ENCODE measurements at regions not wholly inside any gene's neighbourhood (a gene's known extent, or its start where the extent isn't known, plus 50 kb on each side); places are given as distances from the start of the nearest gene placed in this dataset.

DNA sequence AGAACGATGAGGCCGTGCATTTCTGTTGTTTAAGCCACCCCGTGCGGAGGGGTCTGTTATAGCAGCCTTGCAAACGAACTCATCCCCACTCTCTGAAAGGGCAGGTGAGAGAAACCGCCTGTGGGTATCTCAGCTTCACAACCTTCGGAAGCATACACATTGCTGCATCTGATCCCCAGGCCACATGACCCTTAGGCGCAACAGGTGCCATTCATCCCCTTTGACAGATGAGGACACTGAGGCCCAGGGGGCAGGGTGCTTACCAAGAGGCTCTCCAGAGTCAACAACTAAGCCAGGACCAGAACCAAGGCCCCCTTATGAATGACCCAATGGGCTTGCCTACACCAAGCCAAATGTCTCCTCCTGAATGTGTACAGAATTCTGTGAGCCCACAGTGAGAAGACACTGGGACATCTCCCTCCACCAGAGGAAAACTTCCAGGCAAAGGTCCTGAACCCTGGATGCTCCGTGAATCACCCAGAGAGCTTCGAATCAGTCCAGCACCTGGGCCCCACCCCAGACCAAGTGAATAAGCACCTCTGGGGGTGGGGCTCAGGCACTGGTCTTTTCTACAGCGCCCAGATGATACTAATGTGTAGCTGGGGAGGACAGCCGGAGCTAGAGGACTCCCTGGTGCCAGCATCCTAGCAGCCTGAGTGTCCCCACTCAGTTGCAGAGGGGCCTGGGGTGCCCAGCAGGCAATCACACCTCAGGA, 83.2 kb downstream of the BUD13 start:
- H3K4me3 ChIP-seq (replicated peaks; ENCODE audit: low read depth, low read length) = no peak overlapping the region
- TF ChIP-seq, protein P1, sequence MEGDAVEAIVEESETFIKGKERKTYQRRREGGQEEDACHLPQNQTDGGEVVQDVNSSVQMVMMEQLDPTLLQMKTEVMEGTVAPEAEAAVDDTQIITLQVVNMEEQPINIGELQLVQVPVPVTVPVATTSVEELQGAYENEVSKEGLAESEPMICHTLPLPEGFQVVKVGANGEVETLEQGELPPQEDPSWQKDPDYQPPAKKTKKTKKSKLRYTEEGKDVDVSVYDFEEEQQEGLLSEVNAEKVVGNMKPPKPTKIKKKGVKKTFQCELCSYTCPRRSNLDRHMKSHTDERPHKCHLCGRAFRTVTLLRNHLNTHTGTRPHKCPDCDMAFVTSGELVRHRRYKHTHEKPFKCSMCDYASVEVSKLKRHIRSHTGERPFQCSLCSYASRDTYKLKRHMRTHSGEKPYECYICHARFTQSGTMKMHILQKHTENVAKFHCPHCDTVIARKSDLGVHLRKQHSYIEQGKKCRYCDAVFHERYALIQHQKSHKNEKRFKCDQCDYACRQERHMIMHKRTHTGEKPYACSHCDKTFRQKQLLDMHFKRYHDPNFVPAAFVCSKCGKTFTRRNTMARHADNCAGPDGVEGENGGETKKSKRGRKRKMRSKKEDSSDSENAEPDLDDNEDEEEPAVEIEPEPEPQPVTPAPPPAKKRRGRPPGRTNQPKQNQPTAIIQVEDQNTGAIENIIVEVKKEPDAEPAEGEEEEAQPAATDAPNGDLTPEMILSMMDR (IDR thresholded peaks at IDR 0.05; ENCODE audit: low read depth, low read length, missing control alignments) = no peak
- no peak for DNase-seq (ENCODE audit: extremely low read depth, low read depth)

DNA sequence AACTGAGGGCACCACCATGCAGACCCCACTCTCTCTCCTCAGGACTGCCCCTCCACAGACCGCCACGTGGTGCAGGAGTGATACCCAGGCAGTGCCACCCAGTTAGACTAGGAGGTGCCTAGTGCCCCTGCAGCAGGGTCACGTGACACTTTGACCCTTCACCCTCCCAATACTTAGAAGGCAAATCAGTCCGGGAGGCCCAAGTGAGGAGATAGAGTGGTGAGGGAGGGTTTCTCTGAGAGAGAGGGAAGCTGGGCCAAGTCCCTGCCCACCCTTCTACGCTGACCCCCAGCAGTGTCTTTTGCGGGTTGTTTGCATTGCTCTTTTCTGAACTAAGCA, 84.6 kb downstream of the BUD13 start:
- no peak for DNase-seq (ENCODE audit: extremely low read depth, low read depth)
- TF ChIP-seq, protein P1 (IDR thresholded peaks at IDR 0.05; ENCODE audit: low read depth, low read length, missing control alignments) = no peak
- H3K4me3 ChIP-seq (replicated peaks; ENCODE audit: low read depth, low read length) = no peak overlapping the region

DNA sequence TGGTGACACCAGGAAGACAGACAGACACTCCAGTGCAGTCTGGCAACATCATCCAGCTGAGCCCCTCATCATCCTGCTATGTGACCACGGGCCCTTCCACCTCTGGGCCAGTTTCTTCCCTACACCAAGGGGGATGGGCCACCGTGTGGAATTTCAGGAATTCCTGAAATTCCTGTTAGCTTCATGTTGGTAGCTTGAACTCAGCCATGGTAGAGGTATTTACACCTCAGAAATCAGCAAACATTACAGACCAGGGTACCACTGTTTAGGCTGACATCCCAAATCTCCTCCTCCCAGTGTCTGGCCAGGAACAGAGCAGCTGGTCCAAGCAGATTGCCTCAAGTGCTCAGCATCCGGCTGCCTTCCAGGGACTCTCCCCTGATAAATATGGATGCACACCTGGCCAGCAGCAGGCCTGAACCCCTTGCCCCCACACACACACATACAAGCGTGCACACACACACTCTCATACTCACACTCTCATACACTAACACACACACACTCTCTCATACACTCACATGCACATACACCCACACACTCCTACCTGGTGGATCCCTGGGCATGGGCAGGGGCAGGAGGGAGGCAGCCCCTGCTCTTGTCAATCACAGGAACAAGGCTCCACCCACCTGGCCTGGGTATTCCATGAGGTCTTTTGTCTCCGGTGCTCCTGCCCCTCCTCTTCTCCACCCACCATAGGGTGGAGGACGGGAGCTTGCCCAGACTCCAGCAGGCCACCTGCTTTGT, 85.2 kb downstream of the BUD13 start:
- no peak overlapping the region for H3K4me3 ChIP-seq (replicated peaks; ENCODE audit: low read depth, low read length)
- DNase-seq (ENCODE audit: extremely low read depth, low read depth) = no peak
- TF ChIP-seq, protein P1 (IDR thresholded peaks at IDR 0.05; ENCODE audit: low read depth, low read length, missing control alignments) = no peak

DNA sequence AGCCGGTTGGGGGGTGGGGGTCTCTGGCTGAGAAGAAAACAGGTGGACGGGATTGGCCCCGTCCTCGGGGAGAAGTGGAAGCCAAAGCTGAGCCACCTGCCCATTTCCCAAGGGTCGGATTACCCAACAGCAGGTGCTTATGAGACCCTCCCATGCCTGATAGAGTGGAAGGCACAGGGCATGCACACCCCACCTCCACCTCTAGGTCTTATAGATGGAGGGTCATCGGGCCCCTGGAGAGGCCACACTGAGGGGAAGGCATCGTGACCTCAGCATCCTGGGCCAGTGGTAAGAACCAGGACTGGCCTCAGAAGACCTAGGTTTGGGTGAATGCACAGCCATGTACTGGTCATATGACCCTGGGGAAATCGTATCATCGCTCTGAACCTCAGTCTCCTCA, 85.9 kb downstream of the BUD13 start:
- no peak for DNase-seq (ENCODE audit: extremely low read depth, low read depth)
- TF ChIP-seq, protein P1 (IDR thresholded peaks at IDR 0.05; ENCODE audit: low read depth, low read length, missing control alignments) = no peak
- no peak overlapping the region for H3K4me3 ChIP-seq (replicated peaks; ENCODE audit: low read depth, low read length)

DNA sequence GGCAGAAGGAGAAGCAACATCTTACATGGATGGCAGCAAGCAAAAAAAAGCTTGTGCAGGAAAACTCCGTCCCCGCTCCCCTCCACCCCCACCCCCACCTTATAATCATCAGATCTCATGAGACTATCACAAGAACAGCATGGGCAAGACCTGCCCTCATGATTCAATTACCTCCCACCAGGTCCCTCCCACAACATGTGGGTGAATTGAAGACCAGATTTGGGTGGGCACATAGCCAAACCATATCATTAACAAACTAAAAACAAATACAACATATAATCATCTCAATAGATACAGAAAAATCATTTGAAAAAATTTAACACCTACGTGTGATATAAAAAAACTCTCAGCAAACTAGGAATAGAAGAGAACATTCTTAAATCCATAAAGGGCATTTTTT, 88.8 kb downstream of the BUD13 start:
- no peak overlapping the region for H3K4me3 ChIP-seq (replicated peaks; ENCODE audit: low read depth, low read length)
- DNase-seq (ENCODE audit: extremely low read depth, low read depth) = no peak
- TF ChIP-seq, protein P1 (IDR thresholded peaks at IDR 0.05; ENCODE audit: low read depth, low read length, missing control alignments) = no peak

DNA sequence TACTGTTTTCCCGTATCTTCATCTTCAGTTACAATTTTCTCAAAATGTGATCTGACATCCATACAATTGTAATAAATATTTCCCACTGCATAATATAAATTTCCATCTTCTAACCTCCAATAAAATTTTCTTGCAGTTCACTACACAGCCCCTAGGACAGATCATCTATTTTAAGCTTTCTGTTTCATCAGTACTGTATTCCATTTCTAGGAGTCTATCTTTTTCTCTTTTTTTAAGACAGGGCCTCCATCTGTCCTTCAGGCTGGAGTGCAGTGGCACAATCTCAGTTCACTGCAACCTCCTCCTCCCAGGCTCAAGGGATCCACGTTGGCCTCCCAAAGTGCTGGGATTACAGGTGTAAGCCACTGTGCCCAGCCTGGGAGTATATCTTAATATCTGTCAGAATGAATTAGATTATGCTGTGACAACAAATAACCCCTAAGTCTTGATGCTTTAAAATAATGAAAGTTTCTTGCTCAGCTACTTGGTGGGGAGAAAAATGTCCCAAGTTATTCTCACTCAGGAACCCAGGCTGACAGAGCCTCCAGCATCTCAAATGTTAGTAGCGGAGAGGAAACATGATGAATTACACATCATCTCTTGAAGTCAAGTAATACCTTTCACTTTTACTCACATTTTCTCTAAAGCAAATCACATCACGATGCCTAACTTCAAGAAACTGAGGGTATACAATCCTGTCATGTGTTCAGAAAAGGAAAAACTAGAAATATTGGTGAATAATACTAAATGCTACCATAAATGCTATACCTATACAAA, 92.2 kb downstream of the BUD13 start:
- H3K4me3 ChIP-seq (replicated peaks; ENCODE audit: low read depth, low read length) = no peak overlapping the region
- TF ChIP-seq, protein P1 (IDR thresholded peaks at IDR 0.05; ENCODE audit: low read depth, low read length, missing control alignments) = no peak
- no peak for DNase-seq (ENCODE audit: extremely low read depth, low read depth)
